ENCODE measurements at regions not wholly inside any gene's neighbourhood (a gene's known extent, or its start where the extent isn't known, plus 50 kb on each side); places are given as distances from the start of the nearest gene placed in this dataset.

- 94 to 98% methylated on average over 11 of the region's 11 CpGs for WGBS, 2 donors
- H3K27ac ChIP-seq (ENCODE audit: low read depth in 1 of 2, low read length in 1 of 2), result no peak overlapping the region
- DNase-seq, result no peak
- H3K9me3 ChIP-seq (ENCODE audit: control insufficient read depth in 4 of 4, insufficient read depth in 3 of 4, low read length in 3 of 4), result no peaks in the 10 kb centered on the region
- ATAC-seq (ENCODE audit: insufficient read depth, low FRiP score), result no peak
- H3K36me3 ChIP-seq (ENCODE audit: control insufficient read depth in 4 of 4, insufficient read depth in 4 of 4, low read length in 4 of 4), result no peaks in the 10 kb centered on the region
- H3K27me3 ChIP-seq (ENCODE audit: control insufficient read depth in 3 of 3, insufficient read depth in 3 of 3, low read length in 2 of 3), result no peaks in the 10 kb centered on the region
- no peak for TF ChIP-seq CTCF (IDR thresholded peaks at IDR 0.05; ENCODE audit: control extremely low read depth, extremely low read depth)
- no peak overlapping the region for H3K9ac ChIP-seq (ENCODE audit: insufficient read depth in 1 of 2, low read length in 2 of 2)
- H3K4me1 ChIP-seq (ENCODE audit: control insufficient read depth in 5 of 5, insufficient read depth in 5 of 5, low read length in 5 of 5), result peaks cover 0 to 6% (median 0%) of the 10 kb centered on the region in 5 donors
- H3K4me3 ChIP-seq, result no peak overlapping the region
Observed at GRCh38 chr14:50052517-50052916, 63.9 kb downstream of the VCPKMT start.

GRCh38 chr14:50053935-50054334, 62.4 kb downstream of the VCPKMT start:
- TF ChIP-seq CTCF (IDR thresholded peaks at IDR 0.05; ENCODE audit: control extremely low read depth, extremely low read depth), result no peak
- peaks cover 0 to 5% (median 0%) of the 10 kb centered on the region in 5 donors for H3K4me1 ChIP-seq (ENCODE audit: control insufficient read depth in 5 of 5, insufficient read depth in 5 of 5, low read length in 5 of 5)
- ATAC-seq (ENCODE audit: insufficient read depth, low FRiP score), result no peak

GRCh38 chr14:50055461-50056228, 60.7 kb downstream of the VCPKMT start:
- H3K4me1 ChIP-seq (ENCODE audit: control insufficient read depth in 5 of 5, insufficient read depth in 5 of 5, low read length in 5 of 5), result peaks cover 0 to 7% (median 1%) of the 10 kb centered on the region in 5 donors
- no peaks in the 10 kb centered on the region for H3K9me3 ChIP-seq (ENCODE audit: control insufficient read depth in 4 of 4, insufficient read depth in 3 of 4, low read length in 3 of 4)
- no peak for DNase-seq
- no peak overlapping the region for H3K9ac ChIP-seq (ENCODE audit: insufficient read depth in 1 of 2, low read length in 2 of 2)
- no peak for ATAC-seq (ENCODE audit: insufficient read depth, low FRiP score)
- H3K36me3 ChIP-seq (ENCODE audit: control insufficient read depth in 4 of 4, insufficient read depth in 4 of 4, low read length in 4 of 4), result no peaks in the 10 kb centered on the region
- WGBS, 2 donors, result 65 to 73% methylated on average over 14 of the region's 14 CpGs
- no peak for TF ChIP-seq CTCF (IDR thresholded peaks at IDR 0.05; ENCODE audit: control extremely low read depth, extremely low read depth)
- H3K4me3 ChIP-seq, result no peak overlapping the region
- H3K27me3 ChIP-seq (ENCODE audit: control insufficient read depth in 3 of 3, insufficient read depth in 3 of 3, low read length in 2 of 3), result no peaks in the 10 kb centered on the region
- H3K27ac ChIP-seq (ENCODE audit: low read depth in 1 of 2, low read length in 1 of 2), result no peak overlapping the region

More at GRCh38 chr14:50053935-50054334, 62.4 kb downstream of the VCPKMT start:
- Histone ChIP-seq H3K4me3 (no peak overlapping the region), H3K9me3 (ENCODE audit: control insufficient read depth in 4 of 4, insufficient read depth in 3 of 4, low read length in 3 of 4) (no peaks in the 10 kb centered on the region), H3K27me3 (ENCODE audit: control insufficient read depth in 3 of 3, insufficient read depth in 3 of 3, low read length in 2 of 3) (no peaks in the 10 kb centered on the region), H3K27ac (ENCODE audit: low read depth in 1 of 2, low read length in 1 of 2) (no peak overlapping the region), H3K36me3 (ENCODE audit: control insufficient read depth in 4 of 4, insufficient read depth in 4 of 4, low read length in 4 of 4) (no peaks in the 10 kb centered on the region), H3K9ac (ENCODE audit: insufficient read depth in 1 of 2, low read length in 2 of 2) (no peak overlapping the region)
- no peak for DNase-seq
- 82 to 88% methylated on average over 2 of the region's 2 CpGs for WGBS, 2 donors
